Liver (tissue), 3 donors: ENCODE measurements at regions not wholly inside any gene's neighbourhood (a gene's known extent, or its start where the extent isn't known, plus 50 kb on each side); places are given as distances from the start of the nearest gene placed in this dataset.

Experiments used
- ATF3 ChIP-seq: IDR thresholded peaks from 2 replicates; pipeline ENCODE4 v1.6.1; 2016; ENCODE audit warnings: antibody characterized with exemption
- CTCF ChIP-seq: fragments of 150-350 bp; IDR thresholded peaks from 2 replicates; pipeline ENCODE4 v1.5.1; 2017; ENCODE audit warnings: improper control_type of control experiment, low read depth, low read length; ENCODE audit not compliant: missing input control
- FOXA1 ChIP-seq: IDR thresholded peaks from 2 replicates; pipeline ENCODE4 v1.6.1; 2016; ENCODE audit warnings: antibody characterized with exemption
- MAX ChIP-seq: IDR thresholded peaks from 2 replicates; pipeline ENCODE4 v1.6.1; 2016; ENCODE audit warnings: antibody characterized with exemption
- NR2F2 ChIP-seq: IDR thresholded peaks from 2 replicates; pipeline ENCODE4 v1.6.1; 2016; ENCODE audit warnings: antibody characterized with exemption
- RAD21 ChIP-seq, 2 donors: IDR thresholded peaks; 2 replicates each; pipeline ENCODE4 v1.6.1; 2016; ENCODE audit warnings: antibody characterized with exemption in 2 of 2, mild to moderate bottlenecking in 2 of 2
- REST ChIP-seq: IDR thresholded peaks from 2 replicates; pipeline ENCODE4 v1.6.1; 2016; ENCODE audit warnings: antibody characterized with exemption, mild to moderate bottlenecking
- SP1 ChIP-seq: IDR thresholded peaks from 2 replicates; pipeline ENCODE4 v1.6.1; 2018; ENCODE audit warnings: antibody characterized with exemption, mild to moderate bottlenecking
- TAF1 ChIP-seq: conservative IDR thresholded peaks from 2 replicates; pipeline ENCODE4 v1.6.1; 2016; ENCODE audit warnings: antibody characterized with exemption, mild to moderate bottlenecking
- donor health status: healthy.
- donor health status: healthy.

GRCh38 chr6:12613811-12614210, 102.8 kb upstream of the PHACTR1 start:
- TF ChIP-seq CTCF (no peak), MAX (no peak), ATF3 (no peak), TAF1 (no peak), RAD21 (IDR thresholded peaks at IDR 0.05) (no peak), REST (no peak), NR2F2 (no peak), SP1 (no peak), FOXA1 (no peak)
